WTC11 (cell line): ENCODE measurements at regions not wholly inside any gene's neighbourhood (a gene's known extent, or its start where the extent isn't known, plus 50 kb on each side); places are given as distances from the start of the nearest gene placed in this dataset.

ENCODE experiments used
- ATAC-seq: fragments of 200-7000 bp; cut with Tn5 transposase; 2 replicates; pipeline ENCODE4 v1.10.0; 2021; ENCODE audit warnings: mild to moderate bottlenecking, moderate library complexity
- CTCF ChIA-PET: fragments of 300-600 bp; sonication (Branson Sonifier 250); formaldehyde crosslinking; loops from one replicate; lab custom pipeline; 2021; ENCODE audit warnings: antibody characterized with exemption; lab: Charles Lee
- POLR2A ChIA-PET: fragments of 350-600 bp; sonication (Branson Sonifier 250); formaldehyde crosslinking; loops from one replicate; lab custom pipeline; 2021; ENCODE audit warnings: antibody characterized with exemption; lab: Charles Lee
- DNase-seq: peaks from one replicate; pipeline ENCODE4 v3.0.0; 2021; ENCODE audit warnings: low spot score
- H3K27ac Mint-ChIP-seq: 2 replicates; pipeline ENCODE4 v1.8.0; 2021; ENCODE audit warnings: mixed read lengths
- H3K27me3 Mint-ChIP-seq: 2 replicates; pipeline ENCODE4 v1.8.0; 2021; ENCODE audit warnings: low read depth, mild to moderate bottlenecking, moderate library complexity, mixed read lengths
- H3K36me3 Mint-ChIP-seq: 2 replicates; pipeline ENCODE4 v1.8.0; 2021; ENCODE audit warnings: mixed read lengths
- H3K4me1 Mint-ChIP-seq: 2 replicates; pipeline ENCODE4 v1.8.0; 2022; ENCODE audit warnings: mixed read lengths
- H3K4me3 Mint-ChIP-seq: 2 replicates; pipeline ENCODE4 v1.8.0; 2021; ENCODE audit warnings: mild to moderate bottlenecking, moderate library complexity, mixed read lengths
- H3K9me3 Mint-ChIP-seq: 2 replicates; pipeline ENCODE4 v1.8.0; 2021; ENCODE audit warnings: mixed read lengths
- CREM ChIP-seq: sonication (generic); formaldehyde crosslinking; IDR thresholded peaks from 2 replicates; pipeline ENCODE4 v1.8.1; 2022; ENCODE audit warnings: mild to moderate bottlenecking, missing genetic modification reagents, moderate library complexity
- E2F1 ChIP-seq: sonication (generic); formaldehyde crosslinking; IDR thresholded peaks from 2 replicates; pipeline ENCODE4 v1.8.0; 2022; ENCODE audit warnings: mild to moderate bottlenecking, missing genetic modification reagents
- ELF4 ChIP-seq: sonication (generic); formaldehyde crosslinking; IDR thresholded peaks from 2 replicates; pipeline ENCODE4 v1.8.1; 2022; ENCODE audit warnings: low read depth, mild to moderate bottlenecking, moderate library complexity, missing genetic modification reagents
- FOXJ3 ChIP-seq: sonication (generic); formaldehyde crosslinking; IDR thresholded peaks from 2 replicates; pipeline ENCODE4 v1.9.0; 2021; ENCODE audit warnings: missing genetic modification reagents, mild to moderate bottlenecking, borderline replicate concordance
- FOXK1 ChIP-seq: sonication (generic); formaldehyde crosslinking; IDR thresholded peaks from 2 replicates; pipeline ENCODE4 v1.8.0; 2022; ENCODE audit warnings: mild to moderate bottlenecking, moderate library complexity, missing genetic modification reagents
- GTF2I ChIP-seq: fragments of 250-450 bp; sonication (Bioruptor Pico); conservative IDR thresholded peaks from 2 replicates; pipeline ENCODE4 v1.4.0; 2021; ENCODE audit warnings: mild to moderate bottlenecking
- KAT7 ChIP-seq: sonication (generic); formaldehyde crosslinking; IDR thresholded peaks from 2 replicates; pipeline ENCODE4 v1.8.1; 2023; ENCODE audit warnings: missing genetic modification reagents, mild to moderate bottlenecking, borderline replicate concordance
- MXD4 ChIP-seq: fragments of 250-450 bp; sonication (Bioruptor Pico); IDR thresholded peaks from 2 replicates; pipeline ENCODE4 v1.8.0; 2021; ENCODE audit warnings: mild to moderate bottlenecking, moderate library complexity, borderline replicate concordance
- MYBL2 ChIP-seq: sonication (generic); formaldehyde crosslinking; IDR thresholded peaks from 2 replicates; pipeline ENCODE4 v1.8.1; 2023; ENCODE audit warnings: mild to moderate bottlenecking, moderate library complexity, missing genetic modification reagents
- NFATC4 ChIP-seq: fragments of 250-450 bp; sonication (Bioruptor Pico); IDR thresholded peaks from 2 replicates; pipeline ENCODE4 v1.9.0; 2021; ENCODE audit warnings: mild to moderate bottlenecking
- NFYB ChIP-seq: sonication (generic); formaldehyde crosslinking; conservative IDR thresholded peaks from 2 replicates; pipeline ENCODE4 v1.8.0; 2022; ENCODE audit warnings: low read depth, missing genetic modification reagents
- OVOL2 ChIP-seq: fragments of 250-450 bp; sonication (Bioruptor Pico); IDR thresholded peaks from 2 replicates; pipeline ENCODE4 v1.9.0; 2021; ENCODE audit warnings: mild to moderate bottlenecking, borderline replicate concordance
- SMAD4 ChIP-seq: sonication (generic); formaldehyde crosslinking; IDR thresholded peaks from 2 replicates; pipeline ENCODE4 v1.8.0; 2022; ENCODE audit warnings: mild to moderate bottlenecking, missing genetic modification reagents
- SP1 ChIP-seq: sonication (generic); formaldehyde crosslinking; conservative IDR thresholded peaks from 2 replicates; pipeline ENCODE4 v1.8.1; 2022; ENCODE audit warnings: missing genetic modification reagents
- TEAD4 ChIP-seq: sonication (generic); formaldehyde crosslinking; IDR thresholded peaks from 2 replicates; pipeline ENCODE4 v1.8.0; 2022; ENCODE audit warnings: mild to moderate bottlenecking, missing genetic modification reagents
- TP53 ChIP-seq: sonication (generic); formaldehyde crosslinking; IDR thresholded peaks from 2 replicates; pipeline ENCODE4 v1.8.1; 2023; ENCODE audit warnings: mild to moderate bottlenecking, missing genetic modification reagents
- USF2 ChIP-seq: sonication (generic); formaldehyde crosslinking; IDR thresholded peaks from 2 replicates; pipeline ENCODE4 v1.8.1; 2023; ENCODE audit warnings: mild to moderate bottlenecking, missing genetic modification reagents, moderate library complexity
- ZNF219 ChIP-seq: sonication (generic); formaldehyde crosslinking; IDR thresholded peaks from 2 replicates; pipeline ENCODE4 v1.8.0; 2023; ENCODE audit warnings: missing genetic modification reagents, mild to moderate bottlenecking, borderline replicate concordance
- ZNF317 ChIP-seq: sonication (generic); formaldehyde crosslinking; IDR thresholded peaks from 2 replicates; pipeline ENCODE4 v1.8.1; 2023; ENCODE audit warnings: low read depth, mild to moderate bottlenecking, moderate library complexity, missing genetic modification reagents, borderline replicate concordance
- ZNF396 ChIP-seq: fragments of 250-450 bp; sonication (Bioruptor Pico); IDR thresholded peaks from 2 replicates; pipeline ENCODE4 v1.8.0; 2021; ENCODE audit warnings: mild to moderate bottlenecking, moderate library complexity, borderline replicate concordance
- TF ChIP-seq, protein P1 (sequence below): sonication (generic); formaldehyde crosslinking; IDR thresholded peaks from 2 replicates; pipeline ENCODE4 v1.8.0; 2022; ENCODE audit warnings: mild to moderate bottlenecking, missing genetic modification reagents
- TF ChIP-seq, protein P2 (sequence below): sonication (generic); formaldehyde crosslinking; IDR thresholded peaks from 2 replicates; pipeline ENCODE4 v1.8.1; 2022; ENCODE audit warnings: low read depth, mild to moderate bottlenecking, moderate library complexity, missing genetic modification reagents, borderline replicate concordance
- TF ChIP-seq, protein P3 (sequence below): sonication (generic); formaldehyde crosslinking; IDR thresholded peaks from 2 replicates; pipeline ENCODE4 v1.8.1; 2023; ENCODE audit warnings: mild to moderate bottlenecking, missing genetic modification reagents
- TF ChIP-seq, protein P4 (sequence below): fragments of 250-450 bp; sonication (Bioruptor Pico); IDR thresholded peaks from 2 replicates; pipeline ENCODE4 v1.9.0; 2021; ENCODE audit warnings: moderate library complexity, mild to moderate bottlenecking, inconsistent platforms, borderline replicate concordance
- TF ChIP-seq, protein P5 (sequence below): fragments of 250-450 bp; sonication (Bioruptor Pico); IDR thresholded peaks from 2 replicates; pipeline ENCODE4 v1.9.0; 2021; ENCODE audit warnings: mild to moderate bottlenecking
- TF ChIP-seq, protein P6 (sequence below): sonication (generic); formaldehyde crosslinking; IDR thresholded peaks from 2 replicates; pipeline ENCODE4 v1.8.1; 2022; ENCODE audit warnings: missing genetic modification reagents, borderline replicate concordance

- Mint-ChIP-seq H3K4me3 (no peak overlapping the region), H3K27ac (no peak overlapping the region), H3K9me3 (no peaks in the 10 kb centered on the region), H3K36me3 (no peaks in the 10 kb centered on the region), H3K27me3 (no peaks in the 10 kb centered on the region), H3K4me1 (no peaks in the 10 kb centered on the region)
- ChIA-PET POLR2A (no interaction called here), CTCF (no interaction called here)
- DNase-seq: no peak
- TF ChIP-seq E2F1 (CRISPR knock-in tag): no peak
- no peak for TF ChIP-seq USF2
- no peak for TF ChIP-seq MYBL2 (CRISPR knock-in tag)
- TF ChIP-seq TP53 (CRISPR knock-in tag): no peak
- TF ChIP-seq, protein P1, sequence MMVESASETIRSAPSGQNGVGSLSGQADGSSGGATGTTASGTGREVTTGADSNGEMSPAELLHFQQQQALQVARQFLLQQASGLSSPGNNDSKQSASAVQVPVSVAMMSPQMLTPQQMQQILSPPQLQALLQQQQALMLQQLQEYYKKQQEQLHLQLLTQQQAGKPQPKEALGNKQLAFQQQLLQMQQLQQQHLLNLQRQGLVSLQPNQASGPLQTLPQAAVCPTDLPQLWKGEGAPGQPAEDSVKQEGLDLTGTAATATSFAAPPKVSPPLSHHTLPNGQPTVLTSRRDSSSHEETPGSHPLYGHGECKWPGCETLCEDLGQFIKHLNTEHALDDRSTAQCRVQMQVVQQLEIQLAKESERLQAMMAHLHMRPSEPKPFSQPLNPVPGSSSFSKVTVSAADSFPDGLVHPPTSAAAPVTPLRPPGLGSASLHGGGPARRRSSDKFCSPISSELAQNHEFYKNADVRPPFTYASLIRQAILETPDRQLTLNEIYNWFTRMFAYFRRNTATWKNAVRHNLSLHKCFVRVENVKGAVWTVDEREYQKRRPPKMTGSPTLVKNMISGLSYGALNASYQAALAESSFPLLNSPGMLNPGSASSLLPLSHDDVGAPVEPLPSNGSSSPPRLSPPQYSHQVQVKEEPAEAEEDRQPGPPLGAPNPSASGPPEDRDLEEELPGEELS (CRISPR knock-in tag): no peak
- TF ChIP-seq ELF4 (CRISPR knock-in tag): no peak
- no peak for TF ChIP-seq OVOL2
- TF ChIP-seq ZNF396 (CRISPR knock-in tag): no peak
- TF ChIP-seq, protein P2, sequence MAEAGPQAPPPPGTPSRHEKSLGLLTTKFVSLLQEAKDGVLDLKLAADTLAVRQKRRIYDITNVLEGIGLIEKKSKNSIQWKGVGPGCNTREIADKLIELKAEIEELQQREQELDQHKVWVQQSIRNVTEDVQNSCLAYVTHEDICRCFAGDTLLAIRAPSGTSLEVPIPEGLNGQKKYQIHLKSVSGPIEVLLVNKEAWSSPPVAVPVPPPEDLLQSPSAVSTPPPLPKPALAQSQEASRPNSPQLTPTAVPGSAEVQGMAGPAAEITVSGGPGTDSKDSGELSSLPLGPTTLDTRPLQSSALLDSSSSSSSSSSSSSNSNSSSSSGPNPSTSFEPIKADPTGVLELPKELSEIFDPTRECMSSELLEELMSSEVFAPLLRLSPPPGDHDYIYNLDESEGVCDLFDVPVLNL (CRISPR knock-in tag): no peak
- TF ChIP-seq NFYB (CRISPR knock-in tag): no peak
- TF ChIP-seq TEAD4 (CRISPR knock-in tag): no peak
- no peak for TF ChIP-seq FOXK1 (CRISPR knock-in tag)
- TF ChIP-seq GTF2I: no peak
- no peak for TF ChIP-seq CREM (CRISPR knock-in tag)
- TF ChIP-seq, protein P3, sequence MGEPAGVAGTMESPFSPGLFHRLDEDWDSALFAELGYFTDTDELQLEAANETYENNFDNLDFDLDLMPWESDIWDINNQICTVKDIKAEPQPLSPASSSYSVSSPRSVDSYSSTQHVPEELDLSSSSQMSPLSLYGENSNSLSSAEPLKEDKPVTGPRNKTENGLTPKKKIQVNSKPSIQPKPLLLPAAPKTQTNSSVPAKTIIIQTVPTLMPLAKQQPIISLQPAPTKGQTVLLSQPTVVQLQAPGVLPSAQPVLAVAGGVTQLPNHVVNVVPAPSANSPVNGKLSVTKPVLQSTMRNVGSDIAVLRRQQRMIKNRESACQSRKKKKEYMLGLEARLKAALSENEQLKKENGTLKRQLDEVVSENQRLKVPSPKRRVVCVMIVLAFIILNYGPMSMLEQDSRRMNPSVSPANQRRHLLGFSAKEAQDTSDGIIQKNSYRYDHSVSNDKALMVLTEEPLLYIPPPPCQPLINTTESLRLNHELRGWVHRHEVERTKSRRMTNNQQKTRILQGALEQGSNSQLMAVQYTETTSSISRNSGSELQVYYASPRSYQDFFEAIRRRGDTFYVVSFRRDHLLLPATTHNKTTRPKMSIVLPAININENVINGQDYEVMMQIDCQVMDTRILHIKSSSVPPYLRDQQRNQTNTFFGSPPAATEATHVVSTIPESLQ (CRISPR knock-in tag): no peak
- no peak for TF ChIP-seq MXD4 (CRISPR knock-in tag)
- TF ChIP-seq ZNF317: no peak
- TF ChIP-seq, all 79 proteins: peak for 0
- ATAC-seq: no peak
Observed at GRCh38 chr9:7491641-7492040, 307.9 kb downstream of the DMAC1 start.

DNA sequence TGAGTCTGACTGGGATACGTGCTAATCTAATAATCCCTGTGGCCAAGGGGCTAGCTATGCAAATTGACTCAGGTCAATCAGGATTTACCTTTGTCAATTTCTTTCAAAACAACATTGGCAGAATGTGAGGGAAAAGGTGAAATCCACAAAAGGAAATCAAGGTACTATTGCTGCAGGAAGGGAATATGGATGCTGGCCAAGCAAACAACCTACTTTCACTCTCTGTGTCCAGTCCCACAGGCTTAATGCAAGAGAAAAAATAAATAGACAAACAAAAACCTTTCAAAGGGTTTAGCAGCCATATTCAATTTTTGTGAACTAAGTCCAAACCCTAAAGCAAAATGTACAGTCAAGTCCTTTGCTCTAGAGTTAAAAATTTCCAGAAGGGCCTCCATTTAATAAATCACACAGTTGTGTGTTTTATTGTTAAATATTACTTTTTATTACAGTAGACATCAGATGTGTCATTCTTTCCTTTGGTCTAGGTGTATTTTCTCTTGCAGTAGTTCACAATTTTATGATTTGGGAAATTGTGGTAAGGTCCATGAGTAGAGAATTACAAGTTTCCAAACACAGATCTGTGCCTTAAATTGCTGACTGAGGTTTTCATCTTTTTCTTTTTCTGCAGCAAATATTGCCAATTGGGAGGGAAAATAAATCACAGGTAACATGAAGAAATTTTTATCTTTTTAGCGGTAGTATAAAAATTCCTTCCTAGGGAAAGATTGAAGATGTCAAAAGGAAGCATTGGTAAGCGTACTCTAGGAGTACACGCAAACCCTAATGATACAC lies 309.1 kb downstream of the DMAC1 start:
- no peak for DNase-seq
- POLR2A ChIA-PET: no interaction called here
- CTCF ChIA-PET: interaction anchor here (1.2 kb wide), 1 partner anchor 167 kb away, joined by 4 read pairs; no protein-coding TSS in a partner anchor
- Mint-ChIP-seq H3K4me3 (no peak overlapping the region), H3K4me1 (no peaks in the 10 kb centered on the region), H3K36me3 (no peaks in the 10 kb centered on the region), H3K27me3 (no peaks in the 10 kb centered on the region), H3K27ac (no peak overlapping the region), H3K9me3 (no peaks in the 10 kb centered on the region)
- no peak for ATAC-seq
- TF ChIP-seq, protein P4, sequence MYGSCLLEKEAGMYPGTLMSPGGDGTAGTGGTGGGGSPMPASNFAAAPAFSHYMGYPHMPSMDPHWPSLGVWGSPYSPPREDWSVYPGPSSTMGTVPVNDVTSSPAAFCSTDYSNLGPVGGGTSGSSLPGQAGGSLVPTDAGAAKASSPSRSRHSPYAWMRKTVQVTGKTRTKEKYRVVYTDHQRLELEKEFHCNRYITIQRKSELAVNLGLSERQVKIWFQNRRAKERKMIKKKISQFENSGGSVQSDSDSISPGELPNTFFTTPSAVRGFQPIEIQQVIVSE (CRISPR knock-in tag): no peak
- TF ChIP-seq SMAD4 (CRISPR knock-in tag) (no peak), FOXK1 (CRISPR knock-in tag) (no peak), SP1 (CRISPR knock-in tag) (no peak), NFATC4 (no peak), FOXJ3 (CRISPR knock-in tag) (no peak), ZNF396 (CRISPR knock-in tag) (no peak), KAT7 (CRISPR knock-in tag) (no peak), ZNF219 (CRISPR knock-in tag) (no peak)
- TF ChIP-seq, protein P5, sequence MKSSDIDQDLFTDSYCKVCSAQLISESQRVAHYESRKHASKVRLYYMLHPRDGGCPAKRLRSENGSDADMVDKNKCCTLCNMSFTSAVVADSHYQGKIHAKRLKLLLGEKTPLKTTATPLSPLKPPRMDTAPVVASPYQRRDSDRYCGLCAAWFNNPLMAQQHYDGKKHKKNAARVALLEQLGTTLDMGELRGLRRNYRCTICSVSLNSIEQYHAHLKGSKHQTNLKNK (CRISPR knock-in tag): no peak
- TF ChIP-seq, protein P6, sequence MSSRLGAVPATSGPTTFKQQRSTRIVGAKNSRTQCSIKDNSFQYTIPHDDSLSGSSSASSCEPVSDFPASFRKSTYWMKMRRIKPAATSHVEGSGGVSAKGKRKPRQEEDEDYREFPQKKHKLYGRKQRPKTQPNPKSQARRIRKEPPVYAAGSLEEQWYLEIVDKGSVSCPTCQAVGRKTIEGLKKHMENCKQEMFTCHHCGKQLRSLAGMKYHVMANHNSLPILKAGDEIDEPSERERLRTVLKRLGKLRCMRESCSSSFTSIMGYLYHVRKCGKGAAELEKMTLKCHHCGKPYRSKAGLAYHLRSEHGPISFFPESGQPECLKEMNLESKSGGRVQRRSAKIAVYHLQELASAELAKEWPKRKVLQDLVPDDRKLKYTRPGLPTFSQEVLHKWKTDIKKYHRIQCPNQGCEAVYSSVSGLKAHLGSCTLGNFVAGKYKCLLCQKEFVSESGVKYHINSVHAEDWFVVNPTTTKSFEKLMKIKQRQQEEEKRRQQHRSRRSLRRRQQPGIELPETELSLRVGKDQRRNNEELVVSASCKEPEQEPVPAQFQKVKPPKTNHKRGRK: no peak
